Loucy (cell line): ENCODE measurements at regions not wholly inside any gene's neighbourhood (a gene's known extent, or its start where the extent isn't known, plus 50 kb on each side); places are given as distances from the start of the nearest gene placed in this dataset.

Source experiments
- H2AFZ ChIP-seq: fragments of 200-600 bp; sonication (generic); 2 replicates; pipeline ENCODE4 v1.6.0; 2016; ENCODE audit warnings: antibody characterized with exemption, mild to moderate bottlenecking, low read length, moderate library complexity
- H3F3A ChIP-seq: fragments of 200-600 bp; 2 replicates; pipeline ENCODE4 v1.6.0; 2016; ENCODE audit warnings: antibody characterized with exemption, low read depth, mild to moderate bottlenecking
- H3K27me3 ChIP-seq: fragments of 200-600 bp; sonication (generic); 2 replicates; pipeline ENCODE4 v1.6.1; 2014; ENCODE audit warnings: low read length, mild to moderate bottlenecking; ENCODE audit not compliant: insufficient read depth, poor library complexity, severe bottlenecking
- H3K36me3 ChIP-seq: fragments of 200-600 bp; sonication (generic); 2 replicates; pipeline ENCODE4 v1.6.1; 2016; ENCODE audit warnings: low read length; ENCODE audit not compliant: insufficient read depth
- H3K4me1 ChIP-seq: fragments of 200-600 bp; sonication (generic); 2 replicates; pipeline ENCODE4 v1.5.1; 2014; ENCODE audit warnings: low read length, mild to moderate bottlenecking; ENCODE audit not compliant: insufficient read depth, poor library complexity, severe bottlenecking
- H3K4me2 ChIP-seq: fragments of 200-600 bp; sonication (generic); 2 replicates; pipeline ENCODE4 v1.6.0; 2014; ENCODE audit warnings: antibody characterized with exemption, low read length, low read depth, mild to moderate bottlenecking; ENCODE audit not compliant: poor library complexity, severe bottlenecking
- H3K4me3 ChIP-seq: fragments of 200-600 bp; sonication (generic); 2 replicates; pipeline ENCODE4 v1.5.1; 2014; ENCODE audit warnings: low read length, mild to moderate bottlenecking, mixed read lengths; ENCODE audit not compliant: poor library complexity, severe bottlenecking
- H3K79me2 ChIP-seq: fragments of 200-600 bp; sonication (generic); 2 replicates; pipeline ENCODE4 v1.6.1; 2014; ENCODE audit warnings: low read length; ENCODE audit not compliant: insufficient read depth
- H3K9ac ChIP-seq: fragments of 200-600 bp; sonication (generic); 2 replicates; pipeline ENCODE4 v1.6.0; 2014; ENCODE audit warnings: mild to moderate bottlenecking, low read depth, low read length, moderate library complexity; ENCODE audit not compliant: poor library complexity, severe bottlenecking
- H3K9me2 ChIP-seq: fragments of 200-600 bp; sonication (generic); replicated peaks from 2 replicates; pipeline ENCODE4 v1.6.1; 2016; ENCODE audit warnings: low read depth, low read length, mixed read lengths
- H3K9me3 ChIP-seq: fragments of 200-600 bp; sonication (generic); 2 replicates; pipeline ENCODE4 v1.6.1; 2014; ENCODE audit warnings: mild to moderate bottlenecking, antibody characterized with exemption, low read length, low read depth; ENCODE audit not compliant: insufficient read depth
- H4K20me1 ChIP-seq: fragments of 200-600 bp; sonication (generic); 2 replicates; pipeline ENCODE4 v1.6.0; 2014; ENCODE audit warnings: antibody characterized with exemption, low read length, mild to moderate bottlenecking; ENCODE audit not compliant: insufficient read depth, poor library complexity, severe bottlenecking
- CTCF ChIP-seq: fragments of 200-600 bp; sonication (generic); conservative IDR thresholded peaks from 2 replicates; pipeline ENCODE4 v1.5.1; 2014; ENCODE audit warnings: mild to moderate bottlenecking, antibody characterized with exemption, low read length
- EZH2phosphoT487 ChIP-seq: fragments of 200-600 bp; IDR thresholded peaks from 2 replicates; pipeline ENCODE4 v1.6.1; 2018; ENCODE audit warnings: antibody characterized with exemption, mild to moderate bottlenecking, moderate library complexity, borderline replicate concordance

GRCh38 chr9:88691811-88692210 is 156.8 kb downstream of the NXNL2 start:
- H3K4me3 ChIP-seq: no peak overlapping the region
- no peaks in the 10 kb centered on the region for H3K4me1 ChIP-seq
- no peak overlapping the region for H3K4me2 ChIP-seq
- no peak for TF ChIP-seq EZH2phosphoT487
- no peak for TF ChIP-seq CTCF
- H3K9me2 ChIP-seq: no peaks in the 10 kb centered on the region
- no peaks in the 10 kb centered on the region for H3K9me3 ChIP-seq
- H3K79me2 ChIP-seq: no peaks in the 10 kb centered on the region
- H2AFZ ChIP-seq: no peak overlapping the region
- no peak overlapping the region for H3K9ac ChIP-seq
- H3K36me3 ChIP-seq: no peaks in the 10 kb centered on the region
- no peaks in the 10 kb centered on the region for H3F3A ChIP-seq
- H4K20me1 ChIP-seq: no peaks in the 10 kb centered on the region
- no peaks in the 10 kb centered on the region for H3K27me3 ChIP-seq

- Histone ChIP-seq H3K4me1 (no peaks in the 10 kb centered on the region), H3F3A (no peaks in the 10 kb centered on the region), H3K4me3 (no peak overlapping the region), H3K9me2 (no peaks in the 10 kb centered on the region), H3K9ac (no peak overlapping the region), H2AFZ (no peak overlapping the region), H4K20me1 (no peaks in the 10 kb centered on the region), H3K79me2 (no peaks in the 10 kb centered on the region), H3K4me2 (no peak overlapping the region), H3K27me3 (no peaks in the 10 kb centered on the region), H3K36me3 (no peaks in the 10 kb centered on the region), H3K9me3 (no peaks in the 10 kb centered on the region)
- no peak for TF ChIP-seq EZH2phosphoT487
- no peak for TF ChIP-seq CTCF
These were observed 157.8 kb downstream of the NXNL2 start for GRCh38 chr9:88692827-88693226.

- no peaks in the 10 kb centered on the region for H3K27me3 ChIP-seq
- no peak overlapping the region for H3K4me2 ChIP-seq
- H3K4me3 ChIP-seq: no peak overlapping the region
- no peaks in the 10 kb centered on the region for H3K9me3 ChIP-seq
- no peaks in the 10 kb centered on the region for H3F3A ChIP-seq
- no peaks in the 10 kb centered on the region for H3K4me1 ChIP-seq
- no peaks in the 10 kb centered on the region for H3K79me2 ChIP-seq
- no peaks in the 10 kb centered on the region for H4K20me1 ChIP-seq
- H2AFZ ChIP-seq: no peak overlapping the region
- no peaks in the 10 kb centered on the region for H3K36me3 ChIP-seq
- no peak for TF ChIP-seq CTCF
- TF ChIP-seq EZH2phosphoT487: no peak
- no peaks in the 10 kb centered on the region for H3K9me2 ChIP-seq
- H3K9ac ChIP-seq: no peak overlapping the region
These were observed 159.6 kb downstream of the NXNL2 start for GRCh38 chr9:88694625-88695024.
